Ovary (tissue), 3 donors: ENCODE measurements at regions not wholly inside any gene's neighbourhood (a gene's known extent, or its start where the extent isn't known, plus 50 kb on each side); places are given as distances from the start of the nearest gene placed in this dataset.

Experiments
- EP300 ChIP-seq: sonication (generic); formaldehyde crosslinking; IDR thresholded peaks from one replicate; pipeline ENCODE4 v1.6.1; 2017; ENCODE audit warnings: antibody characterized with exemption
- POLR2A ChIP-seq: fragments of 450-650 bp; IDR thresholded peaks from one replicate; pipeline ENCODE4 v1.6.1; 2017; ENCODE audit warnings: antibody characterized with exemption, mild to moderate bottlenecking, moderate library complexity
- TF ChIP-seq, protein P1 (sequence below), 3 donors: fragments of 450-650 bp in 2 of 3; fragments of 200-600 bp in 1 of 3; IDR thresholded peaks; one replicate each; pipeline versions ENCODE4 v1.5.1 to v1.8.0; 2016 to 2022; ENCODE audit warnings: antibody characterized with exemption in 3 of 3, mild to moderate bottlenecking in 1 of 3
- donor health status: DM: no; HTN: no; CAD: no.

DNA sequence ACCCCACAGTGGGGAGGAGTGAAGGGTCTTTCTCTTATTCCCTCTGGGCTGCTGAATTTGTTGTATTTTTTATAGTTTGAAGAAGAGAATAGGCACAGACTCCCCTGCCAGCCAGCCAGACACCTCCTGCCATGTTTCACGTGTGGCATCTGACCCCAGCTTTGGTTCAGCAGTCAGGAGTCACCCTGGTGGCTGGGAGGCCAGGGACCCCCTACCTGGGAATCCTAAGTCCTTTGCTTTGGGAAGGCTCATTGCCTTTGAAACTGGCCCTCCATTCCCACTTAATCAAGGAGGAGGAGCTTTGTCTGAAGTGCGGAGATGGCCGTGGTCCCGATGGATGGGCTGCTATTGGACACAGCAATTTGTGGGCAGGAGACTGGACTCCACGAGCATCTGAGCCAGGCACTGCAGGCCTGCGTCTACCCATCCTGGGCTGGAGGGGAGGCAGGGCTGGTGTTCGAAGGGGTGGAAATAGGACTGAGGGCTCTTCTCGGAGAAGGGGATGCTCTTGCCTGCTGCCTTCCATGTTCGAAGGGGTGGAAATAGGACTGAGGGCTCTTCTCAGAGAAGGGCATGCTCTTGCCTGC, 196.1 kb downstream of the DLL1 start:
- TF ChIP-seq, protein P1, sequence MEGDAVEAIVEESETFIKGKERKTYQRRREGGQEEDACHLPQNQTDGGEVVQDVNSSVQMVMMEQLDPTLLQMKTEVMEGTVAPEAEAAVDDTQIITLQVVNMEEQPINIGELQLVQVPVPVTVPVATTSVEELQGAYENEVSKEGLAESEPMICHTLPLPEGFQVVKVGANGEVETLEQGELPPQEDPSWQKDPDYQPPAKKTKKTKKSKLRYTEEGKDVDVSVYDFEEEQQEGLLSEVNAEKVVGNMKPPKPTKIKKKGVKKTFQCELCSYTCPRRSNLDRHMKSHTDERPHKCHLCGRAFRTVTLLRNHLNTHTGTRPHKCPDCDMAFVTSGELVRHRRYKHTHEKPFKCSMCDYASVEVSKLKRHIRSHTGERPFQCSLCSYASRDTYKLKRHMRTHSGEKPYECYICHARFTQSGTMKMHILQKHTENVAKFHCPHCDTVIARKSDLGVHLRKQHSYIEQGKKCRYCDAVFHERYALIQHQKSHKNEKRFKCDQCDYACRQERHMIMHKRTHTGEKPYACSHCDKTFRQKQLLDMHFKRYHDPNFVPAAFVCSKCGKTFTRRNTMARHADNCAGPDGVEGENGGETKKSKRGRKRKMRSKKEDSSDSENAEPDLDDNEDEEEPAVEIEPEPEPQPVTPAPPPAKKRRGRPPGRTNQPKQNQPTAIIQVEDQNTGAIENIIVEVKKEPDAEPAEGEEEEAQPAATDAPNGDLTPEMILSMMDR (IDR thresholded peaks at IDR 0.05): no peak
- TF ChIP-seq POLR2A (no peak), EP300 (no peak)
